ENCODE measurements at regions not wholly inside any gene's neighbourhood (a gene's known extent, or its start where the extent isn't known, plus 50 kb on each side); places are given as distances from the start of the nearest gene placed in this dataset.

DNA sequence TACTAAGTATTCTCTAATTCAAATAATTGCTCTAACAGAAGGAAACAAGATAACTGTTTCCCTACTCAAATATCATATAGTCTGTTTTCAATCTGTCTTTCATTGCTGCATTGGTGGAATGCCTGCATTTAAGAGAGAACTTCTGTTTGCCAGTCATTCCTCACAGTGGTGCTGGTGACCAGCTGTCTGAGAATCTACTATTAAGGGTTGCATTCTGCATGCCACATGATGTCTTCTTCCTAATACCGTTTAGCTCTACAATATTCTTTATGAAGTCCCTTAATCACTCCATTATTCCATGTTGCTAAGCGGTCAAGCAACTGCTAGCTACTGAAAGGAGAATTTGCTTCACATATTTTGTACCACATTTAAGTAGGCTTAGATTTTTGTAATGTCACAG lies 167.1 kb upstream of the CENPE start:
- TF ChIP-seq, protein P1, sequence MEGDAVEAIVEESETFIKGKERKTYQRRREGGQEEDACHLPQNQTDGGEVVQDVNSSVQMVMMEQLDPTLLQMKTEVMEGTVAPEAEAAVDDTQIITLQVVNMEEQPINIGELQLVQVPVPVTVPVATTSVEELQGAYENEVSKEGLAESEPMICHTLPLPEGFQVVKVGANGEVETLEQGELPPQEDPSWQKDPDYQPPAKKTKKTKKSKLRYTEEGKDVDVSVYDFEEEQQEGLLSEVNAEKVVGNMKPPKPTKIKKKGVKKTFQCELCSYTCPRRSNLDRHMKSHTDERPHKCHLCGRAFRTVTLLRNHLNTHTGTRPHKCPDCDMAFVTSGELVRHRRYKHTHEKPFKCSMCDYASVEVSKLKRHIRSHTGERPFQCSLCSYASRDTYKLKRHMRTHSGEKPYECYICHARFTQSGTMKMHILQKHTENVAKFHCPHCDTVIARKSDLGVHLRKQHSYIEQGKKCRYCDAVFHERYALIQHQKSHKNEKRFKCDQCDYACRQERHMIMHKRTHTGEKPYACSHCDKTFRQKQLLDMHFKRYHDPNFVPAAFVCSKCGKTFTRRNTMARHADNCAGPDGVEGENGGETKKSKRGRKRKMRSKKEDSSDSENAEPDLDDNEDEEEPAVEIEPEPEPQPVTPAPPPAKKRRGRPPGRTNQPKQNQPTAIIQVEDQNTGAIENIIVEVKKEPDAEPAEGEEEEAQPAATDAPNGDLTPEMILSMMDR (IDR thresholded peaks at IDR 0.05) = no peak
- TF ChIP-seq POLR2A (IDR thresholded peaks at IDR 0.05) = no peak
- no peak for TF ChIP-seq POLR2AphosphoS5 (IDR thresholded peaks at IDR 0.05)
- TF ChIP-seq EP300 (IDR thresholded peaks at IDR 0.05) = no peak
- Histone ChIP-seq H3K9me3 (peaks cover 0 to 9% (median 0%) of the 10 kb centered on the region in 3 donors), H3K4me1 (no peaks in the 10 kb centered on the region), H3K4me3 (no peak overlapping the region), H3K27ac (no peak overlapping the region), H3K36me3 (no peaks in the 10 kb centered on the region), H3K27me3 (no peaks in the 10 kb centered on the region)
- WGBS, 2 donors (ENCODE audit: low coverage in 1 of 2) = 81 to 85% methylated on average over 2 of the region's 2 CpGs
- no peak for ATAC-seq

DNA sequence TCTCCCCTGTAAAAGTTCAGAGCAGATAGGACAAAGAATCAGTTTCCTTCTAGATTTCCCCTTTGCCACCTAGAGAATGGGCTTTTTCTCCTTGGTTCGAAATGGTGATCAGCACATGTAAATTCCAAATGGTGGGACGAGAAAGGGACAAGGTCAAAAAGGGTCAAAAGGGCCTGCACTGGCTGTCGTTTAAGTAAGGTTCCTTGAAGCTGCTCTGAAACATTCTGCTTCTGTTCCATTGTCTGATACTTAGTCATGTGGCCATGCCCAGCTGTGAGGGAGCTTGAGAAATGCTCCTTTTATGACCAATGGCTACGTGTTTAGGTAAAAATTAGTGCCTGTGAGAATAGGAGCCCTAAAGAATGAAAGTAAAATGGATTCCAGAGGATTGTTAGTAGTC lies 165.9 kb upstream of the CENPE start:
- Histone ChIP-seq H3K4me1 (no peaks in the 10 kb centered on the region), H3K27me3 (no peaks in the 10 kb centered on the region), H3K36me3 (no peaks in the 10 kb centered on the region), H3K27ac (no peak overlapping the region), H3K9me3 (peaks cover 0 to 21% (median 0%) of the 10 kb centered on the region in 3 donors), H3K4me3 (no peak overlapping the region)
- no peak for ATAC-seq
- WGBS, 2 donors (ENCODE audit: low coverage in 1 of 2) = 51 to 60% methylated on average over 4 of the region's 4 CpGs
- no peak for TF ChIP-seq POLR2AphosphoS5 (IDR thresholded peaks at IDR 0.05)
- TF ChIP-seq EP300 (IDR thresholded peaks at IDR 0.05) = no peak
- TF ChIP-seq, protein P1 (IDR thresholded peaks at IDR 0.05) = no peak
- no peak for TF ChIP-seq POLR2A (IDR thresholded peaks at IDR 0.05)

DNA sequence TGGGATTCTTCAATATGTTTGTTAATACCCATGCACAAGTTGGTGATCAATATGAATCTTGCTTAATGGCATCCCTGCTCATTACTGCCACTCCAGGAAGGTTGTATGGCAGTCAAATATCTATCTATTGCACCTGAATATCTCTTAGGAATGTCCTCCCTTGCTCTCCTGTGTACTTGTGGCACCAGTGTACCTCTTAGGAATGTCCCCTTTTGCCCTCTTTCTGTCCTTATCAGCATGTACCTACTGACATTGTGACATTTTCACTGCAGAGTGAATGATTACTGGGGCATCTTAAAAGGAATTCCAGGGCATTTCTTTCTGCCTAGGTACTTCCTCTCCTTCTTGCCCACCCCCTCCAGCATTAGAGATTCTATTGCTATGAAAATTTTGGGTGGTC lies 163.8 kb upstream of the CENPE start:
- Histone ChIP-seq H3K9me3 (peaks cover 0 to 24% (median 0%) of the 10 kb centered on the region in 3 donors), H3K36me3 (no peaks in the 10 kb centered on the region), H3K4me3 (no peak overlapping the region), H3K27ac (no peak overlapping the region), H3K27me3 (no peaks in the 10 kb centered on the region), H3K4me1 (no peaks in the 10 kb centered on the region)
- TF ChIP-seq, protein P1 (IDR thresholded peaks at IDR 0.05) = no peak
- no peak for TF ChIP-seq POLR2A (IDR thresholded peaks at IDR 0.05)
- no peak for TF ChIP-seq EP300 (IDR thresholded peaks at IDR 0.05)
- no peak for TF ChIP-seq POLR2AphosphoS5 (IDR thresholded peaks at IDR 0.05)
- ATAC-seq = no peak

DNA sequence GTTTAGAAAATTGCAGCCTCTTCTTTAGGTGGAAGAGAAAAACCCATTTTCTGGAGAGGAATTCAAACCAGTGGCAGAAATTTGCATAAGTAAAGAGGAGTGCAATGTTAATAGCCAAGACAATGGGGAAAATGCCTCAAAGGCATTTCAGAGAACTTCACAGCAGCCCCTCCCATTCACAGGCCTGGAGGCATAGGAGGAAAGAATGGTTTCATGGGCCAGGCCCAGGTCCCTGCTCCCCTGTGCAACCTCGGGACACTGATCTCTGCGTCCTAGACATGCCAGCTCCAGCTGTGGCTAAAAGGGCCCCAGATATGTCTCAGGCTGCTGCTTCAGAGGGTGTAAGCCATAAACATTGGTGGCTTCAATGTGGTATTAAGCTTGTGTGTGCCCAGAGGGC lies 161.8 kb upstream of the CENPE start:
- Histone ChIP-seq H3K9me3 (peaks cover 0 to 24% (median 0%) of the 10 kb centered on the region in 3 donors), H3K36me3 (no peaks in the 10 kb centered on the region), H3K27ac (no peak overlapping the region), H3K4me1 (no peaks in the 10 kb centered on the region), H3K27me3 (no peaks in the 10 kb centered on the region), H3K4me3 (no peak overlapping the region)
- TF ChIP-seq POLR2A (IDR thresholded peaks at IDR 0.05) = no peak
- no peak for TF ChIP-seq EP300 (IDR thresholded peaks at IDR 0.05)
- TF ChIP-seq, protein P1 (IDR thresholded peaks at IDR 0.05) = no peak
- no peak for TF ChIP-seq POLR2AphosphoS5 (IDR thresholded peaks at IDR 0.05)
- no CpG with 5 or more reads among the region's 2 CpGs for WGBS, 2 donors (ENCODE audit: low coverage in 1 of 2)
- ATAC-seq = no peak

DNA sequence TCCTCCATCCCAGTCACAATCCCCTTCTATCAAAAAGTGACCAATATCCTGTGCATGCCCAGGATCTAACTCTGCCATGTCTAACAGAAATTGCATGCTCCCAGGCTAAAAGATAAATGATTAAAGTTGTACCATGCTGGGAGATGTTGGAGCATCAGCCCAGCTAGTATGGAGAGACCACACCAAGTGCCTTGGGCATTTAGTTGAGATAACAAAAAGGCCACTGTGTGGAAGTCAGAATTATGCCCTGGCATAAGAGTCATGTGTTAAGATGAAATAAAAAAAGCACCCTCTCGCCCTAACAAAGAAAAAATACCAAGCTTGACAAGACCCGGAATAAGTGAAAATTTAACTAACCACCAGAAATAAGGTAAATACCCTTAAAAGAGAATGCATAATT lies 155.9 kb upstream of the CENPE start:
- H3K36me3 ChIP-seq = no peaks in the 10 kb centered on the region
- peaks cover 0 to 3% (median 0%) of the 10 kb centered on the region in 3 donors for H3K9me3 ChIP-seq
- no peaks in the 10 kb centered on the region for H3K27me3 ChIP-seq
- H3K27ac ChIP-seq = no peak overlapping the region
- WGBS, 2 donors (ENCODE audit: low coverage in 1 of 2) = 76 to 80% methylated on average over 1 to 2 of the region's 2 CpGs
- H3K4me3 ChIP-seq = no peak overlapping the region
- no peak for ATAC-seq
- TF ChIP-seq EP300 (IDR thresholded peaks at IDR 0.05) = no peak
- TF ChIP-seq POLR2AphosphoS5 (IDR thresholded peaks at IDR 0.05) = no peak
- TF ChIP-seq, protein P1 (IDR thresholded peaks at IDR 0.05) = no peak
- TF ChIP-seq POLR2A (IDR thresholded peaks at IDR 0.05) = no peak
- H3K4me1 ChIP-seq = no peaks in the 10 kb centered on the region

All from gastroesophageal sphincter (tissue), 4 donors.